ENCODE measurements at regions not wholly inside any gene's neighbourhood (a gene's known extent, or its start where the extent isn't known, plus 50 kb on each side); places are given as distances from the start of the nearest gene placed in this dataset.

- in situ Hi-C loops (cut with MboI; ENCODE audit: low sequenced_read_pairs) = no loop called here
- H3K9me1 ChIP-seq (ENCODE audit: insufficient read depth, low read length) = no peaks in the 10 kb centered on the region
- no peaks in the 10 kb centered on the region for H3K36me3 ChIP-seq (ENCODE audit: control insufficient read depth, insufficient read depth, low read length)
- POLR2A ChIA-PET (ENCODE audit: unreplicated experiment) = no interaction called here
- H4K20me1 ChIP-seq (ENCODE audit: insufficient read depth, low read length) = no peaks in the 10 kb centered on the region
- no peak overlapping the region for H3K4me3 ChIP-seq (ENCODE audit: insufficient read depth, low read depth, low read length)
- no peak overlapping the region for H3K14ac ChIP-seq (replicated peaks; ENCODE audit: low read depth, low read length)
- no peak overlapping the region for H4K8ac ChIP-seq (ENCODE audit: low read depth in 2 of 2, low read length in 2 of 2)
- H3K4me2 ChIP-seq (ENCODE audit: low read depth, low read length) = no peak overlapping the region
- no peak overlapping the region for H2BK15ac ChIP-seq (ENCODE audit: low read depth, low read length)
- no peak overlapping the region for H3K56ac ChIP-seq (ENCODE audit: extremely low read depth, insufficient read depth, low read length)
- no peak overlapping the region for H3K18ac ChIP-seq (ENCODE audit: low read depth, low read length)
- dilution Hi-C loops (cut with HindIII; ENCODE audit: low sequenced_read_pairs, unreplicated experiment) = no loop called here
- H3K23ac ChIP-seq (ENCODE audit: low read depth, low read length) = no peak overlapping the region
- ATAC-seq (ENCODE audit: low read depth) = no peak
- peak; percentile 4 for DNase-seq
- H2AK5ac ChIP-seq (ENCODE audit: low read depth, low read length) = no peak overlapping the region
- no peak overlapping the region for H3K4ac ChIP-seq (ENCODE audit: low read depth, low read length)
- no peaks in the 10 kb centered on the region for H3K4me1 ChIP-seq (ENCODE audit: control insufficient read depth, insufficient read depth, low read length)
- intact Hi-C loops (cut with micrococcal nuclease) = no loop called here
- H2AFZ ChIP-seq (replicated peaks; ENCODE audit: low read length, poor library complexity) = no peak overlapping the region
- no peaks in the 10 kb centered on the region; the same call in 1 of the 2 replicates for H3K27me3 ChIP-seq (ENCODE audit: control insufficient read depth, insufficient read depth, low read length)
- no TSS peak for BruUV-seq (replicated peaks)
- no peak overlapping the region for H4K91ac ChIP-seq (ENCODE audit: insufficient read depth, low read depth, low read length)
- no peak overlapping the region for H3K9ac ChIP-seq (ENCODE audit: low read depth, low read length)
- peak; percentile 33; the same call in 1 of the 2 replicates for TF ChIP-seq SMC3 (IDR thresholded peaks at IDR 0.05; ENCODE audit: low read depth, low read length)
- peak; percentile 16; the same call in 1 of the 2 replicates for TF ChIP-seq RAD21 (IDR thresholded peaks at IDR 0.05; ENCODE audit: low read length)
- peak; percentile 41 for TF ChIP-seq CTCF (conservative IDR thresholded peaks at IDR 0.05; ENCODE audit: low read depth, low read length)
- TF ChIP-seq BHLHE40 (IDR thresholded peaks at IDR 0.05; ENCODE audit: low read depth, low read length) = no peak
- H3K9me3 ChIP-seq (ENCODE audit: control insufficient read depth, insufficient read depth, low read length) = no peaks in the 10 kb centered on the region
- no peaks in the 10 kb centered on the region for H3K79me1 ChIP-seq (ENCODE audit: low read depth in 1 of 2, low read length in 2 of 2)
- no peak overlapping the region for H2BK5ac ChIP-seq (ENCODE audit: low read depth, low read length, poor library complexity, severe bottlenecking)
- H2AK9ac ChIP-seq (replicated peaks; ENCODE audit: low read depth, low read length, poor library complexity) = no peak overlapping the region
- WGBS, 2 experiments (ENCODE audit: extremely low coverage in 2 of 2, insufficient read length in 1 of 2) = 40% methylated on average over 1 of the region's 9 CpGs; no CpG with 5 or more reads in 1 of the 2 experiments
- no peak overlapping the region for H2BK20ac ChIP-seq (ENCODE audit: low read depth, low read length)
- no peak overlapping the region for H2BK120ac ChIP-seq (ENCODE audit: low read depth, low read length)
- H4K5ac ChIP-seq (ENCODE audit: low read depth, low read length) = no peak overlapping the region
- no peak overlapping the region for H3K27ac ChIP-seq (ENCODE audit: insufficient read depth, low read length)
- CTCF ChIA-PET = interaction anchor here (0.8 kb wide), 1 partner anchor 41 kb away, joined by 3 read pairs; no protein-coding TSS in a partner anchor
Observed at GRCh38 chr4:136637071-136637777, 895.1 kb downstream of the PCDH18 start.

Measured in IMR-90 (cell line).